GM23338 (cell line): ENCODE measurements at regions not wholly inside any gene's neighbourhood (a gene's known extent, or its start where the extent isn't known, plus 50 kb on each side); places are given as distances from the start of the nearest gene placed in this dataset.

Experiments
- CTCF ChIP-seq, 2 experiments: fragments of 200-600 bp in 1 of 2; sonication (generic) in 1 of 2; conservative IDR thresholded peaks; 2 replicates each; pipeline versions ENCODE4 v1.5.1 to v1.6.1; 2016 to 2017; ENCODE audit warnings: antibody characterized with exemption in 2 of 2, low read depth in 2 of 2, mild to moderate bottlenecking in 2 of 2, moderate library complexity in 1 of 2
- EZH2phosphoT487 ChIP-seq: fragments of 200-600 bp; sonication (generic); IDR thresholded peaks from one replicate; pipeline ENCODE4 v1.8.1; 2018; ENCODE audit warnings: antibody characterized with exemption; ENCODE audit not compliant: unreplicated experiment
- REST ChIP-seq: IDR thresholded peaks from one replicate; pipeline ENCODE4 v1.6.1; 2018; ENCODE audit warnings: antibody characterized with exemption; ENCODE audit not compliant: unreplicated experiment

GRCh38 chr10:78739444-78740053, 329.2 kb upstream of the ZMIZ1 start:
- TF ChIP-seq CTCF (conservative IDR thresholded peaks at IDR 0.05; ENCODE audit: low read depth in 2 of 2) (no peak), EZH2phosphoT487 (no peak), REST (no peak)
